Endothelial cell of umbilical vein (primary cell): ENCODE measurements at regions not wholly inside any gene's neighbourhood (a gene's known extent, or its start where the extent isn't known, plus 50 kb on each side); places are given as distances from the start of the nearest gene placed in this dataset.

ENCODE experiments used
- BruUV-seq: library from RNA; stranded (reverse); fragments of 400-500 nt; replicated peaks from 2 replicates; lab custom pipeline; 2021; lab: Mats Ljungman, UMichigan
- CTCF ChIA-PET: fragments of 300-600, 350-600 bp; sonication (Branson Sonifier 250); formaldehyde crosslinking; loops from one replicate; lab custom pipeline; 2021; ENCODE audit warnings: antibody characterized with exemption, inconsistent platforms; lab: Charles Lee
- POLR2A ChIA-PET: fragments of 300-600, 350-600 bp; sonication (Branson Sonifier 250); formaldehyde crosslinking; loops from one replicate; lab custom pipeline; 2021; ENCODE audit warnings: antibody characterized with exemption, inconsistent platforms; lab: Charles Lee
- DNase-seq: peaks from one replicate; pipeline ENCODE4 v3.0.0-alpha.2; 2011; ENCODE audit warnings: low read depth, low spot score
- FAIRE-seq: peaks from 2 replicates; lab custom pipeline; 2011; peaks lifted over from hg19 to GRCh38; lab: Jason Lieb, UNC
- H2AFZ ChIP-seq: 2 replicates; pipeline ENCODE4 v1.6.0; 2012; ENCODE audit warnings: low read depth, low read length, control low read depth, inconsistent platforms
- H3K27ac ChIP-seq: 2 replicates; pipeline ENCODE4 v1.5.1; 2011; ENCODE audit warnings: low read depth, mild to moderate bottlenecking, control low read depth, low read length, moderate library complexity; ENCODE audit not compliant: insufficient read depth
- H3K27me3 ChIP-seq, 2 experiments: 2 replicates each; pipeline versions ENCODE4 v1.6.0 to v1.6.1; 2011; ENCODE audit warnings: low read length in 2 of 2, mixed read lengths in 1 of 2; ENCODE audit not compliant: control insufficient read depth in 2 of 2, insufficient read depth in 2 of 2
- H3K36me3 ChIP-seq, 2 experiments: 2 replicates in 1 of 2; 3 replicates in 1 of 2; pipeline ENCODE4 v1.5.1; 2011; ENCODE audit warnings: low read length in 2 of 2, mild to moderate bottlenecking in 1 of 2, moderate library complexity in 1 of 2; ENCODE audit not compliant: control insufficient read depth in 2 of 2, insufficient read depth in 2 of 2; ENCODE audit errors: extremely low read depth in 1 of 2
- H3K4me1 ChIP-seq: 3 replicates; pipeline ENCODE4 v1.5.1; 2011; ENCODE audit warnings: mild to moderate bottlenecking, low read length; ENCODE audit not compliant: control insufficient read depth, insufficient read depth; ENCODE audit errors: extremely low read depth
- H3K4me2 ChIP-seq: 2 replicates; pipeline ENCODE4 v1.6.1; 2011; ENCODE audit warnings: low read length, control low read depth, mixed read lengths; ENCODE audit not compliant: insufficient read depth
- H3K4me3 ChIP-seq, 3 experiments: fragments of 200-600 bp in 1 of 3; sonication (generic), shearing (Covaris generic) in 1 of 3; replicated peaks in 1 of 3; 2 replicates each; pipeline ENCODE4 v1.5.1; 2011 to 2016; ENCODE audit warnings: control low read depth in 3 of 3, low read length in 3 of 3, mild to moderate bottlenecking in 2 of 3, inconsistent platforms in 1 of 3, low read depth in 1 of 3, moderate library complexity in 1 of 3; ENCODE audit not compliant: insufficient read depth in 1 of 3
- H3K79me2 ChIP-seq: 2 replicates; pipeline ENCODE4 v1.6.0; 2012; ENCODE audit warnings: low read length, inconsistent platforms; ENCODE audit not compliant: control insufficient read depth, insufficient read depth
- H3K9ac ChIP-seq: replicated peaks from 2 replicates; pipeline ENCODE3; 2011; ENCODE audit warnings: low read length, control low read depth; ENCODE audit not compliant: insufficient read depth; ENCODE audit errors: extremely low read depth
- H3K9me1 ChIP-seq: replicated peaks from 3 replicates; pipeline ENCODE4 v1.6.0; 2011; ENCODE audit warnings: mild to moderate bottlenecking, low read length; ENCODE audit not compliant: control insufficient read depth, insufficient read depth; ENCODE audit errors: extremely low read depth
- H3K9me3 ChIP-seq: replicated peaks from 2 replicates; pipeline ENCODE4 v1.5.1; 2012; ENCODE audit warnings: low read length, inconsistent platforms; ENCODE audit not compliant: control insufficient read depth, insufficient read depth
- H4K20me1 ChIP-seq: replicated peaks from 2 replicates; pipeline ENCODE3; 2011; ENCODE audit warnings: mild to moderate bottlenecking, low read length; ENCODE audit not compliant: control insufficient read depth, insufficient read depth; ENCODE audit errors: extremely low read depth
- CTCF ChIP-seq, 2 donors: IDR thresholded peaks; 1 replicate in 1 of 2; 2 replicates in 1 of 2; pipeline ENCODE4 v1.5.1; 2011; ENCODE audit warnings: low read length in 2 of 2, mild to moderate bottlenecking in 2 of 2, moderate library complexity in 2 of 2, control low read depth in 1 of 2, inconsistent platforms in 1 of 2, low read depth in 1 of 2; ENCODE audit not compliant: insufficient read depth in 1 of 2; ENCODE audit errors: extremely low read depth in 1 of 2
- EZH2 ChIP-seq: IDR thresholded peaks from 2 replicates; pipeline ENCODE4 v1.6.1; 2012; ENCODE audit warnings: borderline replicate concordance, low read depth, mild to moderate bottlenecking, moderate library complexity, low read length, inconsistent platforms; ENCODE audit not compliant: severe bottlenecking
- FOS ChIP-seq: IDR thresholded peaks from 2 replicates; pipeline ENCODE4 v1.6.1; 2011; ENCODE audit warnings: mild to moderate bottlenecking, low read length, moderate library complexity, borderline replicate concordance; ENCODE audit not compliant: insufficient read depth
- GATA2 ChIP-seq: IDR thresholded peaks from 2 replicates; pipeline ENCODE4 v1.7.0; 2011; ENCODE audit warnings: low read depth, mild to moderate bottlenecking, moderate library complexity, mixed read lengths, low read length; ENCODE audit not compliant: insufficient read length, insufficient read depth
- JUN ChIP-seq: IDR thresholded peaks from 2 replicates; pipeline ENCODE4 v1.6.1; 2011; ENCODE audit warnings: borderline replicate concordance, low read depth; ENCODE audit not compliant: insufficient read length, insufficient read depth
- MAX ChIP-seq: IDR thresholded peaks from 2 replicates; pipeline ENCODE4 v1.6.1; 2011; ENCODE audit not compliant: insufficient read depth, insufficient read length
- MYC ChIP-seq: IDR thresholded peaks from one replicate; pipeline ENCODE4 v1.6.1; 2011; ENCODE audit warnings: mild to moderate bottlenecking, low read depth, low read length
- POLR2A ChIP-seq: IDR thresholded peaks from 2 replicates; pipeline ENCODE4 v1.6.1; 2012; ENCODE audit warnings: low read depth, mild to moderate bottlenecking, control low read depth, low read length
- POLR2AphosphoS5 ChIP-seq: IDR thresholded peaks from 2 replicates; pipeline ENCODE4 v1.6.1; 2012; ENCODE audit warnings: low read depth, mild to moderate bottlenecking, control low read depth, low read length, moderate library complexity; ENCODE audit not compliant: insufficient read depth
- dilution Hi-C: fragments of 300-500 bp; cut with MboI; formaldehyde crosslinking; loops from one replicate; pipeline ENCODE4 v1.15.0; 2019; ENCODE audit warnings: low sequenced_read_pairs; ENCODE audit not compliant: extremely low pct_ligation_motif_present
- intact Hi-C: fragments of 100-400 bp; cut with micrococcal nuclease; formaldehyde crosslinking; loops from one replicate; pipeline ENCODE4 v1.10.0; 2022

- DNase-seq (no peak), FAIRE-seq (no peak)
- Histone ChIP-seq H3K9me1 (no peaks in the 10 kb centered on the region), H3K27ac (no peak overlapping the region), H4K20me1 (no peaks in the 10 kb centered on the region), H3K9ac (no peak overlapping the region), H3K79me2 (no peaks in the 10 kb centered on the region), H3K9me3 (no peaks in the 10 kb centered on the region), H3K27me3 (no peaks in the 10 kb centered on the region), H3K4me3 (no peak overlapping the region), H2AFZ (no peak overlapping the region), H3K4me2 (no peak overlapping the region), H3K36me3 (no peaks in the 10 kb centered on the region), H3K4me1 (no peaks in the 10 kb centered on the region)
- CTCF ChIA-PET = no interaction called here
- dilution Hi-C loops = no loop called here
- no TSS peak for BruUV-seq
- intact Hi-C loops = no loop called here
- POLR2A ChIA-PET = no interaction called here
- TF ChIP-seq FOS = no peak
- TF ChIP-seq CTCF (IDR thresholded peaks at IDR 0.05; ENCODE audit: extremely low read depth in 1 of 2, insufficient read depth in 1 of 2, low read depth in 1 of 2, low read length in 2 of 2) = no peak
- TF ChIP-seq MAX = no peak
- no peak for TF ChIP-seq GATA2
- TF ChIP-seq POLR2AphosphoS5 = no peak
- no peak for TF ChIP-seq EZH2
- no peak for TF ChIP-seq JUN
- no peak for TF ChIP-seq MYC
- TF ChIP-seq POLR2A = no peak
Observed at GRCh38 chr13:79833991-79834390, 353.0 kb downstream of the NDFIP2 start.
